AG08395 (cell line): ENCODE measurements at regions not wholly inside any gene's neighbourhood (a gene's known extent, or its start where the extent isn't known, plus 50 kb on each side); places are given as distances from the start of the nearest gene placed in this dataset.
A peak's percentile ranks its signal among the peaks of the same experiment; 100 is the strongest.
"Not testable (repeated sequence)": the region's sequence is repeated elsewhere in the genome, so short reads cannot be mapped to it uniquely, and the experiment has no call there.

ENCODE experiments used
- DNase-seq: peaks from one replicate; pipeline ENCODE4 v3.0.0; 2012; ENCODE audit warnings: mixed read lengths, low spot score

DNA sequence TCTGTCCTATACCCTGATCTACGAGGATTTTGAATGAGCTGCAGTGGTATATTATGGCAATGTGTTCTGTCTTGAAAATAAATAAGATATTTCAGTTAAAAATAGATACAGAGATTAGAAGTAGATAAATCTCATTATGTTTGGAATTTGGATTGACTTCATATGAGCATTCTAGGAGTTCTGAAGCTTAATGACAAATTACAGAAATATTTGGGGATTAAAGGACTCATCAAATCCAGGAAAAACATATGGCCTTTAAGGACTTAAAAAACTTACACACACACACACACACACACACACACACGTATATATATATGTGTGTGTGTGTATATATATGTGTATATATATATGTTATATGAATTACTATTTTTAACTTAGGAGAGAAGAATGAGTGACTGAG lies 446.9 kb upstream of the CD180 start:
- DNase-seq, result no peak

DNA sequence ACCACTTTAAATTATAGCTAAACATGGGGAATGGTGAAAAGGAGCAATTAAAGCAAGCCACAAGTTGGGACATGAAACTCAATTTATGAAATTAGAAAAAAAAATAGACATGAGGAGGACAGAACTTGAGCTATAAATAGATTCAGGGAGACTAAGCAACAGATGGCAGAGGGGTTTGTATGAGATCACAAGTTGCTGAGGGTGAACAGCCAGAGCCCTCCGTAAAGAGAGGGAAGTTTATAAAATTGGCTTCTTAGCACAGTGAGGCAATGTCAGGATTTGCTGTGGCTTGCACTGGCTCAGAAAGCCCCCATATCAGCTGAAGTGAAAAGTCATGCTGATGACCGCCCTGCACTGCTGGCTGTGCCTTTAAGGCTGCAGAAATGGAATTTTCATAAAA lies 443.4 kb upstream of the CD180 start:
- no peak for DNase-seq

DNA sequence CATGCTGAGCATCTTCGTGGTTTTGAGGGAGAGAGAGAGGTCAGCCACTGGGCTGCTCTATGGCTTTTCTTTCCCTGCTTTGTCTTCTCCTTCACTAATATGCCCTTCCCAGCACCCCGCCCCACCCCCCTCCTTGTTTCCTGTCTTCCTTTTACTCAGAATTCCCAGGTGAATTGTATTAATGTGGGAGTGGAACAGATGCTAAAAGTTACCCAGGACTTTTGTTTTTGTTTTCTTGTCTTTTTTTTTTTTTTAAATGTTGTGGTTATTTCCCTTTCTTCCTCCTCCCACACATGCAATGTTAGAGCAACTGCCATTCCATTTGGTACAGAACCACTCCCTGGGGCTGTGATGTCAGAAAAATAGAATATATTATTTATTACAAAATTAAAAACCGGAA lies 442.7 kb upstream of the CD180 start:
- DNase-seq, result peak; percentile 29

- DNase-seq, result no peak
Observed at GRCh38 chr5:67636850-67637524, 440.4 kb upstream of the CD180 start.

GRCh38 chr5:67636091-67636490 lies 439.5 kb upstream of the CD180 start:
- no peak for DNase-seq

DNA sequence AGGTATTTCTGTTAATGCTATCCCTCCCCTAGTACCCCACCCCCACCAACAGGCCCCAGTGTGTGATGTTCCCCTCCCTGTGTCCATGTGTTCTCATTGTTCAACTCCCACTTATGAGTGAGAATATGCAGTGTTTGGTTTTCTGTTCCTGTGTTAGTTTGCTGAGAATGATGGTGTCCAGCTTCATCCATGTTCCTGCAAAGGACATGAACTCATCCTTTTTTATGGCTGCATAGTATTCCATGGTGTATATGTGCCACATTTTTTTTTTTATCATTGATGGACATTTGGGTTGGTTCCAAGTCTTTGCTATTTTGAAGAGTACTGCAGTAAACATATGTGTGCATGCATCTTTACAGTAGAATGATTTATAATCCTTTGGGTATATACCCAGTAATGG lies 430.5 kb upstream of the CD180 start:
- DNase-seq, result not testable (repeated sequence)

GRCh38 chr5:67623078-67623477 lies 426.5 kb upstream of the CD180 start:
- DNase-seq, result no peak

GRCh38 chr5:67620424-67621397 lies 424.1 kb upstream of the CD180 start:
- no peak for DNase-seq

GRCh38 chr5:67619636-67620035 lies 423.0 kb upstream of the CD180 start:
- DNase-seq, result no peak

DNA sequence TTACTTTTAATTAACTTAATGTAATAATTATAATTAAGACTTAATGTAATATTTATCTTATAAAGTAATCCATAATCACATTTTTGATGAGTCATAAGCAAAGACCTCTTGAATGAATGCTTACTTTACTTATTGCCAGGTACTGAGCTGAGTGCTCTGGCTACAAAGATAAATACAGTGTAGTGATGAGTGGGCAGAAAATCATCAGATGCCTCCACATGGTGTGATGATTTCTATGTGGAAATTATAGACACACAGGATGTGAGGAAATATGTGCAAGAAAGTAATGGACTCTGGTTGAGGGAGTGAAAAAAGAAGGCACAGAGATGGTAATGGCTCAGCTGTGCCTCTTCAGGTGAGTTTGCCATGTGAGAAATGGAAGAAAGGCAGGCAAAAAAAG lies 422.6 kb upstream of the CD180 start:
- DNase-seq, result no peak

DNA sequence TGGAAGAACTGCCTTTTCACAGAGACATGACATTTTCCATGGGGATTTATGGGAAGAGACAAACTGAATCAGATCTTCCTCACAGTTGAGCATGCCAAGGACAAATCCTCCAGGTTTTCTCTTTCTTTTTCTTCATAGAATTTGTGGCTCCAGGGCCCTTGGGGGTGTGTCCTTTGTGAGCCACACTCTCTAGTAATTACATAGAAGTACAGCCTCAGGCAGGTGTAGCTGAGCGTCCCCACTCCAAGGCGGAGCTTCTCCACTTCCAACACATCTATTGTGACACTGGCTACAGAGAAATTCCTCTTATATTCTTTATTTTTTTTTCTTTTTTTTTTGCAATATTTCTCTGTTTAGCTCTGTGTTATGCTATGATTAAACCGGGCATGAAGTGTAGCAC lies 420.5 kb upstream of the CD180 start:
- no peak for DNase-seq

GRCh38 chr5:67612961-67613360 lies 416.4 kb upstream of the CD180 start:
- DNase-seq, result no peak

DNA sequence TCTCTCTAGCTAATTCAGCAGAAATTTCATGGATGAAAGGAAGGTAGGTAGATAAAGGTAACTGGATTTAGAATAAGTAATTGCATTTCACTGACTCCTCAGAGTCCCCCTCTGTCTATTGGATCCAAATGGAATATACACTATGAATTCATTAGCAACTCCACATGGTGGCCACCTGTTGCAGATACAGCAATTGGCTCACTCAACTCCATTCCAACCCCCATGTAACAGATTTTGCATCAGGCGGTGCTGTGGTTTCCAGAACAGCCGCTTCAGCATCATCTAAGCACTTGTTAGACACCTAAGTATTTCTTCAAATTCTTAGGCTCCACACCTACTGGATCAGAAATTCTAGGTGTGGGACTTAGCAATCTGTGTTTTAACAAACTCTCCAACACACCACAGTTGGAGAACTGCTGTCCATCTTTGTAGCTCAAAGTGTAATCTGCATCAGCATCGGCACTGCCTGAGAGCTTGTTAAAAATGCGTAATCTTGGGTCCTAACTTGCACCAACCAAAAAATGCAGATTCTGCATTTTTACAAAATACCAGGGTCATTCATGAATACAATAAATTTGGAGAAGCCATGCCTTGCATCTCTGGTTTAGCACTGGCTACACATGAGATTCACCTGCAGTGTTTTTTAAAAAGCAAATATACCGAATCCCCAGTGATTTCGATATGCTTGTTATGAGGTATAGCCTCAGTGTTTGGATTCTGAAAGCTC lies 413.8 kb upstream of the CD180 start:
- DNase-seq, result no peak

DNA sequence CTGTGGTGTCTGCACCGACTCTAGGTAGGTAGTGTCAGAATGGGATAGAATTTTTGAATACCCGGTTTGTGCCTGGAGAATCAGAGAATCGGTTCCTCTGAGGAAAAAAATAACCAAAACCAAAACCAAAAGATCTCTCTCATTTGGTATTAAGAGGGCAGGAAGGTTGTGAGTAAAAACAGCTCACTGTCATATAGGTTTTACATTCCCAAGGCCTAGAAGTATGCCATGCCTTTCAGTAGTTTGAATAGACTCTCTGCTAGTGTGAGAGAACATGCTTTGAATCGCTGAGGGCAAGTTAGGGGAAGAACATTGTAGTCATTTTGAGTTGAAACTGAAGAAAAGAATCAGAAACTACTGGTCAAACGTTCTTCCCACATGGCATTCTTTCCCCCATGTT lies 411.4 kb upstream of the CD180 start:
- no peak for DNase-seq

- no peak for DNase-seq
Observed at GRCh38 chr5:67606586-67606947, 410.0 kb upstream of the CD180 start.

- DNase-seq, result no peak
Observed at GRCh38 chr5:67605730-67606585, 409.4 kb upstream of the CD180 start.

- DNase-seq, result no peak
Observed at GRCh38 chr5:67591491-67591890, 394.9 kb upstream of the CD180 start.

DNA sequence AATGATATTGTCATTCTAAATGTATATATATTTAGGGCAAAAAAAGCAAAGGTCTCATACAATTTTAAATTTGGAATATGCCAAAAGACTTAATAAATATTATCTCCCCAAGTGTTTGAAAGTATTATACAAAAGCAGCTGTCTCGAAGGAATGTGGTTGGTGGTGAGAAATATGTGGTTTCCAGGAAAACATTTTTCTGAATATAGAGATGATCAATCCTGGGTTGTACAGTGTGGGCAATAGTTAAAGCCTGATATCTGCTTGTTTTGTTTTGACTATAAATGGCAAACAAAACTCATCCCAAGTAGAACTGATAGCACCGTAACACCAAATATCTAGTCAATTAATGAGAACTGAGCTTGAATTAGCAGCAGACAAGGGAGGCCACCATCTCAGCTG lies 391.8 kb upstream of the CD180 start:
- no peak for DNase-seq

DNA sequence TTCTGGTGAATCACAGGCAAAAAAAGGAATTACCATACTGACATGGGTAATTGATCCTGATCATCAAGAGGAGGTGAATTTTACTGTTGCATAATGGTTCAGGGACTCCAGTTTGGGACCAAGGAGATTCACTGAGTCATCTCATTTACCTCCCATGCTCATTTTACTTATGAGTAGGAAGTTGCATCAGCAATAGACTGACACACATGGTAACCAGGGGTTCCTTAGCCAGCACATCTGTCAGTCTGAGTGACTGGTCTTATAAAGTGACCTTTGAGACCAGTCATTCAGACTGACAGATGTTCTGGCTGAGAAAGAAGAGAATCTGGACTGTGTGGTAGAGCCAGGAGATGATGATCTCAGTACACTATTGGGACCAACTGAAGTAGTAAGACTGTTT lies 384.6 kb upstream of the CD180 start:
- DNase-seq, result peak; percentile 10

DNA sequence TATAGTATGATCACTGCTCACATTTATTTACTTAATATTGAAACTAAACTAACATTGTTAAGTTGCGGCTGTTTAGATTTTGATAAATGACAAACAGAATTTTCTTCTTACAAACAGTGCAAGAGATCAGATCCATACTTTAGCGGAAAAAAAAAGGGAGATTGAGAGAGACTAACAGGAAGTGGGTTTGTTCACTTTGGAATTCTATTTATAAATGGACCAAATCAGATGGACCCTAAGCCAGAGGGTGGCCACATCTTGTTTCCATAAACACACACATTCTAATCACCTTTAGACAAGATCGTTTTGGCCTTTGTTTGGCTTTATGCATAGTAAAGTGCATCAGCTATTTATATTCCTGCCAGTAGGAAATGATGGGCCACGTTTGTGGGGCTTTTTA lies 381.4 kb upstream of the CD180 start:
- no peak for DNase-seq

GRCh38 chr5:67577424-67577823 lies 380.8 kb upstream of the CD180 start:
- peak; percentile 10 for DNase-seq

DNA sequence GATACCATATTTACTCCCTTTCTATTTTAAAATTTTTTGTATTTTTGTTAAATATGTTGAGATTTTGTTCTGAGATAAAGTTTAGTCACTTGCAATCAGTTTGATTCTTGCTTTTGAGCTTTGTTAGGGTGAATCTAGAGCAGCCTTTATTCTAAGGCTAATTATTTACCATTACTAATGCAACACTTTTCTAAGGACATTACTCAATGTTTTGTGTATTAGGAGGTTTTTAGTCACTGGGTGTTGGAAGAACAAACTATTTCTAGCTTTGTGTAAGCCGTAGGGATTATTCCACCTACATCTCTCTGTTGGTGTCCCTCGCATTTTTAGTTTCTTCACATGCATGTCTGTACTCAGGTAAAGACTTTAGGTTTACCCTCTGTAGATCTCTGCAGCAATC lies 379.5 kb upstream of the CD180 start:
- DNase-seq, result no peak
